GM12872 (cell line): ENCODE measurements at regions not wholly inside any gene's neighbourhood (a gene's known extent, or its start where the extent isn't known, plus 50 kb on each side); places are given as distances from the start of the nearest gene placed in this dataset.

ENCODE experiments used
- CTCF ChIP-seq: IDR thresholded peaks from 3 replicates; pipeline ENCODE4 v1.5.1; 2011; ENCODE audit warnings: low read depth, mild to moderate bottlenecking, low read length, moderate library complexity; ENCODE audit not compliant: insufficient read depth

GRCh38 chr13:40116008-40116407 is 460.5 kb downstream of the COG6 start:
- no peak for TF ChIP-seq CTCF

- no peak for TF ChIP-seq CTCF
Observed at GRCh38 chr13:40118337-40118736, 462.9 kb downstream of the COG6 start.

- no peak for TF ChIP-seq CTCF
Observed at GRCh38 chr13:40119852-40120251, 464.4 kb downstream of the COG6 start.

DNA sequence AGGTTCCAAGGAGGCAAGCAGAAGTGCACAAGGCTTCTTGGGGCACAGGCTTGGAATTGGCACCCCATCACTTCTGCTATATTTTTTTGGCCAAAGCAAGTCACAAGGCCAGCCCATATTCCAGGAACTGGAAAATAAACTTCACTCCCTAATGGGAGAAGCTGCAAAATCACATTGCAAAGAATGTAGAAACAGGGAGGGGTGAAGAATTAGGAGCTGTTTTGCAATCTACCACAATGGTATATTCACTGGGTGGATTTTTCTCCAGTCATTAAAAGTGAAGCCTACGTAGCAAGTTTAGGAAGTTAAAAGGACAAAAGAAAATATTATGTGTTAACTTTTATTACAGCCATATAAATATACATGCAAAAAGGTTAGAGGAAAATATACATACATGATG is 464.8 kb downstream of the COG6 start:
- TF ChIP-seq CTCF: no peak

- no peak for TF ChIP-seq CTCF
Observed at GRCh38 chr13:40120781-40121180, 465.3 kb downstream of the COG6 start.

DNA sequence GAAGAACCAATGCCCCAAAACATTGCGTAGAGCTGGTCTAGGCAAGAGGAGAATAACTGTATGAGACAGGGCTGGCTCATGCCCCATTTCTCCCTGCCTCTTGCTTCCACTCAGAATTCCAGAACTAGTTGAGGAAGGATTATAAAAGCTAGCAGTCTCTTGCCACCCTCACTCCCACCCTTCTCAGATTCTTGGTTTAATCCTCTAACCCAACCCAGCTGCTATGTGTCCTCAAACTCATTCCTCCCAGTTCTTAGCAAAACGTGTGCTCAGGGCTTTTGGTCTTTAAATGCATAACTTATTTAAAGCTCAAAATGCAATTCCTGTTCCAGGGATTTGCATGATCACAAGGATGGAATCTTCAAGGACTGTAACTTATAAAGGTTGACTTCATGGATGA is 466.3 kb downstream of the COG6 start:
- no peak for TF ChIP-seq CTCF

- TF ChIP-seq CTCF: no peak
Observed at GRCh38 chr13:40123962-40124632, 468.6 kb downstream of the COG6 start.

- no peak for TF ChIP-seq CTCF
Observed at GRCh38 chr13:40124633-40125015, 469.2 kb downstream of the COG6 start.
